ENCODE measurements at regions not wholly inside any gene's neighbourhood (a gene's known extent, or its start where the extent isn't known, plus 50 kb on each side); places are given as distances from the start of the nearest gene placed in this dataset.

DNA sequence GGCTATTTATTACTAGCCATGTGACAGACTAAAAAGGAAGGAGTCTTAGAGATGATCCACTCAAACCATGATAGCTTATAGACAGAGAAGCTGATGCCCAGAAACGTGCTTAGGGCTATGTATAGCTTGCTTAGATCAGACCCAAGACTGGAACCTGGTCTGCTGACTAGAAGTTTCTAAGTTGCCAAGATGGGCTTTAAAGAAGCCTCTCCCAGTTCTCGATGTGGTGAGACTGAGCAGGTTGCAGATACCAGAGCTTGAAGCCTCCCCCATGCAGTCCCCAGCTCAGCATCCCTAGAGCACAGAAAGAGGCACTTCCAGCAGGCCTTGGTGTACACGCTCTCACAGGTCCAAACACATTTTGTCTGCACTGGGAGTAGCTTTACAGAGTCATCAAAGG lies 51.1 kb upstream of the ATP10B start:
- DNase-seq (ENCODE audit: low spot score): no peak

Measured in globus pallidus (tissue), 1 donor.